ENCODE measurements at regions not wholly inside any gene's neighbourhood (a gene's known extent, or its start where the extent isn't known, plus 50 kb on each side); places are given as distances from the start of the nearest gene placed in this dataset.
A peak's percentile ranks its signal among the peaks of the same experiment; 100 is the strongest.

DNA sequence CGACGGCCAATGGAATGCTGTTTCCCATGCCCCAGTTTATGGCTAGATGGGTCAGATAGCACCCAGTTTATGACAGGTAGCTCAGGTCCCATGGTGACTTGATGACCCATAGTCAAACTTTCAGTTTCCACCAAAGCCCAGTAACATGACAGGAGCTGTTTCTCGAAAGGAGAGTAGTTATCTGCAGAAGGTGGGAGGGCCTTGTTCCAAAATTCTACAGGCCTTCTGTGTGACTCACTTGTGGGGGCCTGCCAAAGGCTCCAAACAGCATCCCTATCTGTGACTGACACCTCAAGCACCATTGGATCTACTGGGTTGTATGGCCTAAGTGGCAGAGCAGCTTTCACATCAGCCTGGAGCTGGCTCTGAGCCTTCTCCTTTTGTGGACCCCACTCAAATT is 379.7 kb upstream of the MANEA start:
- Mint-ChIP-seq H3K4me1 (ENCODE audit: low read depth) (no peaks in the 10 kb centered on the region), H3K9me3 (peaks cover 34% of the 10 kb centered on the region), H3K4me3 (no peak overlapping the region), H3K36me3 (ENCODE audit: low read depth) (no peaks in the 10 kb centered on the region), H3K27me3 (ENCODE audit: insufficient read depth) (no peaks in the 10 kb centered on the region), H3K27ac (no peak overlapping the region)
- no peak for TF ChIP-seq CTCF (IDR thresholded peaks at IDR 0.05)
- DNase-seq, result no peak

GRCh38 chr6:95203153-95203754 is 374.1 kb upstream of the MANEA start:
- H3K9me3 Mint-ChIP-seq, result peaks cover 14% of the 10 kb centered on the region
- H3K4me1 Mint-ChIP-seq (ENCODE audit: low read depth), result no peaks in the 10 kb centered on the region
- no peak overlapping the region for H3K4me3 Mint-ChIP-seq
- H3K27me3 Mint-ChIP-seq (ENCODE audit: insufficient read depth), result no peaks in the 10 kb centered on the region
- no peak overlapping the region for H3K27ac Mint-ChIP-seq
- no peak for DNase-seq
- no peaks in the 10 kb centered on the region for H3K36me3 Mint-ChIP-seq (ENCODE audit: low read depth)
- peak; percentile 65 for TF ChIP-seq CTCF (IDR thresholded peaks at IDR 0.05)

GRCh38 chr6:95204178-95204577 is 373.2 kb upstream of the MANEA start:
- Mint-ChIP-seq H3K4me1 (ENCODE audit: low read depth) (no peaks in the 10 kb centered on the region), H3K27me3 (ENCODE audit: insufficient read depth) (no peaks in the 10 kb centered on the region), H3K27ac (no peak overlapping the region), H3K36me3 (ENCODE audit: low read depth) (no peaks in the 10 kb centered on the region), H3K4me3 (no peak overlapping the region), H3K9me3 (peaks cover 13% of the 10 kb centered on the region)
- no peak for DNase-seq
- TF ChIP-seq CTCF (IDR thresholded peaks at IDR 0.05), result no peak

DNA sequence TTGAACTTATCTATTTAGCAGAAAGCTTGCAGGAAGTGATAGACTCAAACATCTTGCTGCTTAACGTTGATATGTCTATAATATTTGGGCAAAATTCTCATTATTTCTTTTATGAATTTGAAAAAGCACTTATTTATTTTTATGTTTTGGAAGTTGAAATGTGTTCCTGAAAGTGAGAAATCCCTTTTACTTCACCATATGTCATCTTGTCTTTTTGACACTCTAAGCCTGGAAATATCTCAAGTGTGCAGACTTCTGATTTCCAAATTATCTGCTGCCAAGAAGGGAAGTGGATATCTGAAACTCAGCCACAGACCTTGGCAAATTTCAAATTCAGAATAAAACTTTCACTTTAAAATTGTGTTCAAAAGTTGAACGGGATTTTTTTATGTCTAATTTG is 368.7 kb upstream of the MANEA start:
- peaks cover 14% of the 10 kb centered on the region for H3K9me3 Mint-ChIP-seq
- no peak overlapping the region for H3K4me3 Mint-ChIP-seq
- TF ChIP-seq CTCF (IDR thresholded peaks at IDR 0.05), result no peak
- H3K27me3 Mint-ChIP-seq (ENCODE audit: insufficient read depth), result no peaks in the 10 kb centered on the region
- no peaks in the 10 kb centered on the region; the same call in 1 of the 2 replicates for H3K36me3 Mint-ChIP-seq (ENCODE audit: low read depth)
- DNase-seq, result no peak
- H3K4me1 Mint-ChIP-seq (ENCODE audit: low read depth), result no peaks in the 10 kb centered on the region
- H3K27ac Mint-ChIP-seq, result no peak overlapping the region

DNA sequence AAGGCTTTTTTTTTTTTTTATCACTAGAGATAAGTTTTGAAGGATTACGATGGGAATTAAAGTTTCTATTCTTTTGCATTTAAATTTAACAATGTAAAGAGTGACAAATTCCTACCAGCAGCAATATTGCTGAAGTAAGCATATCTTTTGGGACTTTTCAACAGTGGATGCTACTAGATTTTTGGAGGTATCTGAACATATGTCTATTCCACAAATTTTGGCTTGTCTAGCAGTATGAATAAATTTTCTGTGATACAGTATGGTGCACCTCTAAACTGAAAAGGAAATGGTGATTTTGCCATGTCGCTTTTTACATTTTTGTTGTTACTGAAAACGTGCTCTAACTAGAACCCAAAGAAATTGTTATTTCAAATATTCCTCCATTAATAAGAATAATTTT is 368.3 kb upstream of the MANEA start:
- no peak for TF ChIP-seq CTCF (IDR thresholded peaks at IDR 0.05)
- Mint-ChIP-seq H3K4me3 (no peak overlapping the region), H3K4me1 (ENCODE audit: low read depth) (no peaks in the 10 kb centered on the region), H3K27ac (no peak overlapping the region), H3K36me3 (ENCODE audit: low read depth) (no peaks in the 10 kb centered on the region; the same call in 1 of the 2 replicates), H3K27me3 (ENCODE audit: insufficient read depth) (no peaks in the 10 kb centered on the region), H3K9me3 (peaks cover 13% of the 10 kb centered on the region)
- DNase-seq, result no peak

GRCh38 chr6:95216555-95216954 is 360.8 kb upstream of the MANEA start:
- Mint-ChIP-seq H3K36me3 (ENCODE audit: low read depth) (no peaks in the 10 kb centered on the region), H3K9me3 (peaks cover 32% of the 10 kb centered on the region), H3K4me3 (no peak overlapping the region), H3K27me3 (ENCODE audit: insufficient read depth) (peaks cover 1% of the 10 kb centered on the region; the same call in 1 of the 2 replicates), H3K4me1 (ENCODE audit: low read depth) (no peaks in the 10 kb centered on the region), H3K27ac (no peak overlapping the region)
- TF ChIP-seq CTCF (IDR thresholded peaks at IDR 0.05), result no peak
- no peak for DNase-seq
